Stimulated activated naive B cell treated with anti-CD40 and anti-IgM and Interleukin-4, amounts not matched to agents 10 μg/mL and 1 μg/mL and 100 μg/mL, for 72 hours (primary cell): ENCODE measurements at regions not wholly inside any gene's neighbourhood (a gene's known extent, or its start where the extent isn't known, plus 50 kb on each side); places are given as distances from the start of the nearest gene placed in this dataset.

Experiments used
- ATAC-seq, 2 donors: fragments of 150-1000 bp; cut with Tn5 transposase; replicated peaks; 2 replicates each; pipeline ENCODE4 v1.10.0; 2021; ENCODE audit warnings: moderate library complexity in 1 of 2
- DNase-seq: peaks from one replicate; pipeline ENCODE4 v3.0.0; 2021
- H3K27ac Mint-ChIP-seq: one replicate; pipeline ENCODE4 v1.8.0; 2022; ENCODE audit warnings: mild to moderate bottlenecking, mixed read lengths
- H3K27me3 Mint-ChIP-seq, 2 donors: one replicate each; pipeline ENCODE4 v1.8.0; 2022; ENCODE audit warnings: mixed read lengths in 2 of 2
- H3K36me3 Mint-ChIP-seq, 2 donors: one replicate each; pipeline ENCODE4 v1.8.0; 2022; ENCODE audit warnings: mixed read lengths in 2 of 2, mild to moderate bottlenecking in 1 of 2
- H3K4me1 Mint-ChIP-seq, 2 donors: one replicate each; pipeline ENCODE4 v1.8.0; 2022; ENCODE audit warnings: mixed read lengths in 2 of 2, mild to moderate bottlenecking in 1 of 2
- H3K4me3 Mint-ChIP-seq, 2 donors: one replicate each; pipeline ENCODE4 v1.8.0; 2022; ENCODE audit warnings: mild to moderate bottlenecking in 2 of 2, mixed read lengths in 2 of 2, moderate library complexity in 1 of 2
- H3K9me3 Mint-ChIP-seq, 2 donors: one replicate each; pipeline ENCODE4 v1.8.0; 2022; ENCODE audit warnings: mixed read lengths in 2 of 2, mild to moderate bottlenecking in 1 of 2

DNA sequence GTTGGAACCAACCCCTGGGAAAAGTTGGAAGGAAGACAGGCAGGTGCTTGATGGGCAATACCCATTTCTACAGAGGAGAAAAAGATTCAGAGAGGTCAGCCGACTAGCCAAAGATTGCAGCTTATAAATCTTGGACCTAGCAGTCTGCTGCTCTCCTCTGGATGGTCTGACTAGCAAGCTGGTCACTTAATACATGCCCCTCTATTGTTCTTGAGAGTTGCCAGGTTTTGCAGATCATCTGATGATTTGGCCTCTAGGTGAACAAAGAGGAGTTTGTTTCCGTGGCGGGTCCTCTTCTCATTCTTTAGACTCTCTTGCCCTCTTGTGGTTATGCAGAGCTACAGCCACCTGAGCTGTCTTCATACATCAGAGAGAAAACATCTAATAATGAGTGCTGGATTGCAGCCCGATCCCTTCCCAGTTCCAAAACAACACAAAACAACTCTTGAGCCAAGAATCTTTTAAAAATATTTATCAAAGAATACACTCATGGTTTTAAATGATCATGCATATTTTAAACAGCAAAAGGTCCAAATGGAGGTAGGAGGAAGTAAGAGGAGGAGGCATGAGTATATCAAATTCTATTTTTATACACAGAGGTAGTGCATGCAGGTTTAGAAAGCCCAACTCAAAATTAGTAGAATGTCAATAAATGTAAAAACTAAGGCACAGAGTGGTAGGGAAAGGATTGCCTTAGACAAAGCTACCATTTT is 115.7 kb downstream of the SLC30A10 start:
- ATAC-seq (peak; percentile 79 to 85), DNase-seq (peak; percentile 11)
- no peaks in the 10 kb centered on the region for H3K9me3 Mint-ChIP-seq
- no peak overlapping the region for H3K27ac Mint-ChIP-seq
- peaks cover 24 to 31% of the 10 kb centered on the region in 2 donors for H3K27me3 Mint-ChIP-seq
- no peaks in the 10 kb centered on the region for H3K4me1 Mint-ChIP-seq
- H3K4me3 Mint-ChIP-seq = no peak overlapping the region
- H3K36me3 Mint-ChIP-seq = no peaks in the 10 kb centered on the region

DNA sequence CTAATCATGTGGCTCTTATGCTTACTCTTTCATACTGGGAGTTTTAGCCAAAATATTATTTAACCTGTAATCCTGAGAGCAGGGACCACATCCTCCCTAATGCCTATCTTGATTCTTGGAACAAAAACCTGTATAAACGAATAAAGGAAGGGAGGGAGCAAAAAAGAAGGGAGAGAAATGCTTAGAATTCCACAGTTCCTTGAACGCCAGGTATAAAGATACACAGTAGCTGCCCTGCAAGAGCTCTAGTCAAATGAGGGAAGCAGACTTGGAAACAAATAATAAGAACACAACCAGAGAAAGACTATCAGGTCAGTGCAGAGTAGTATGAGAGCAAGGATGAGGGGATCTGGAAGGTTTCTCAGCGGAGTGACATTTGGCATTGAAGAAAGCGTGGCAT is 116.3 kb downstream of the SLC30A10 start:
- Mint-ChIP-seq H3K36me3 (no peaks in the 10 kb centered on the region), H3K9me3 (no peaks in the 10 kb centered on the region), H3K27me3 (peaks cover 22 to 29% of the 10 kb centered on the region in 2 donors), H3K4me1 (no peaks in the 10 kb centered on the region), H3K4me3 (no peak overlapping the region), H3K27ac (no peak overlapping the region)
- DNase-seq (no peak), ATAC-seq (no peak)

DNA sequence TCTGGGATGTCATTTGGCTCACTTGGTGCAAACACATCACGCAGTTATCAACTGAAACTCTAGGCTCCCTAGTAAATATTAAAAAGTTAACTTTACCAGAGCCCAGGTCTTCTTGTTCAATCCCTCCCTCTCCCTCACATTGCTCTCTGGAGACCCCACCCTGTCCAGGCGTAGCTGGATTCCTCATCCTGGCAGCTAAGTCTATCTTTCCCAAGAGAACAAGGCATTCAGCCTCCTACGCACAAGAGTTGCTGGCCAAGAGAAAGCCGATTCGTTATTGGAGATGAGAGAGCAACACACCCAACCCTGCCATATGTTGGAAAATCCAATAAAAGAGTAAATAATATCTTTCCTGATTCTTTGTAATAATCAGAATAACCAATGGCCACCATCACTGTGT is 117.9 kb downstream of the SLC30A10 start:
- no peak overlapping the region for H3K4me3 Mint-ChIP-seq
- DNase-seq (no peak), ATAC-seq (no peak)
- H3K9me3 Mint-ChIP-seq = no peaks in the 10 kb centered on the region
- no peak overlapping the region for H3K27ac Mint-ChIP-seq
- no peaks in the 10 kb centered on the region for H3K36me3 Mint-ChIP-seq
- no peaks in the 10 kb centered on the region for H3K4me1 Mint-ChIP-seq
- peaks cover 16 to 26% of the 10 kb centered on the region in 2 donors for H3K27me3 Mint-ChIP-seq

DNA sequence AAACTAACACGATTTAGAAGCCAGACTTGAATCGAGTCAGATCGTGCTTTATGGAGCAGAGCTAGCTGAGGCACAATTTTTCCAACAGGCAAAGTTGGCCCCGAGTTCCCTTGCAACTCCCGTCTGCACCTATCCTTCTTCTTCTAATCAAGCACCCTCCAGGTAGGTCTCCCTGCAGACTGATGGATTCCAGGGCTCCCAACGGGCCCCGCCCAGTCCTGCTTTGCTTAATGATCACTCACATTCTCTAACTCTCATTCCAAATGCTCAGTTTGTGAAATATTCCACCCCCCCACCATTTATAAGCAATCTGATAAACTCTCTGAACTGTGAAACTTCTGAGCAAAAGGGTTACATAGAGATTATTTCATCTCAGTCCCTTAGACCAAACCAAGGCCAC is 119.6 kb downstream of the SLC30A10 start:
- no peak for DNase-seq
- no peaks in the 10 kb centered on the region for H3K4me1 Mint-ChIP-seq
- ATAC-seq = no peak
- H3K9me3 Mint-ChIP-seq = no peaks in the 10 kb centered on the region
- H3K4me3 Mint-ChIP-seq = no peak overlapping the region
- peaks cover 5 to 15% of the 10 kb centered on the region in 2 donors for H3K27me3 Mint-ChIP-seq
- no peaks in the 10 kb centered on the region for H3K36me3 Mint-ChIP-seq
- no peak overlapping the region for H3K27ac Mint-ChIP-seq

DNA sequence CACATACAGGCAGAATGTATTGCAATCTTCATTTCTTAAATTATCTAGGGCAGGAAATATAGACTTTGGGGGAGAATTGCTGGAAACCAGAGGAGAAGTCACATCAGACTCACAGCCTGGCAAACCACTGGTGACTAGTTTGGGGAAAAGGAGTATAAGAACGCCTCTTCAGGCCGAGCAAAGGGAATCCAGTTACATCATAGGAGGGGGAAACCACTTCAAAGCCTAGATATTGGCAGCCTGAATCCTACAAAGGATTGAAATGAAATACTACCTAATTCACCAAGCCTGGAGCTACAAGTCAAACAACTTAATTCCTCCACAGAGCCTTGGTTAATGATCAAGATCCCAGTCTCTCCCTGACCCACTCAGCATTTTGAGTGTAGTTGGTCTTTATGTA is 121.7 kb downstream of the SLC30A10 start:
- Mint-ChIP-seq H3K4me1 (no peaks in the 10 kb centered on the region), H3K27ac (no peak overlapping the region), H3K36me3 (no peaks in the 10 kb centered on the region), H3K4me3 (no peak overlapping the region), H3K27me3 (peaks cover 5 to 15% of the 10 kb centered on the region in 2 donors), H3K9me3 (peaks cover 0 to 1% of the 10 kb centered on the region in 2 donors)
- ATAC-seq (no peak), DNase-seq (no peak)

DNA sequence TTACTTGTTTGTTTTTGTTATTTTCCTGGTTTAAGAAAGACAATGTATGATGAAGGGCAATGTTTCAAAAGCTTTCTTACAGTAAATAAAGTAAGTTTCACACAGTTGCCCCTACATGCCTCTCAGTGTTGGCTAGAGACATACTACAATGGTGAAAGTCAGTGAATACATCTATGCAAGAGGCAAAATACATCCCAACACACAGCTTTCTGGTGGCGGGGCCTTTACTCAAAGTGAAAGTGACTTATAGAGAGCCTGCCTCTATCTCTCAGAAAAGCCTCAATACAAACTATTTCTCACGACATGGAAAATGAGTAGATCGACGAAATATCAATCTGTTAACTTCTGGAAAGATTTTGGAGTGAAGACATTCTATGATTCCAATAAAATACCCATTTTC is 122.3 kb downstream of the SLC30A10 start:
- Mint-ChIP-seq H3K27ac (no peak overlapping the region), H3K4me1 (no peaks in the 10 kb centered on the region), H3K9me3 (peaks cover 0 to 1% of the 10 kb centered on the region in 2 donors), H3K27me3 (peaks cover 5 to 15% of the 10 kb centered on the region in 2 donors), H3K4me3 (no peak overlapping the region), H3K36me3 (no peaks in the 10 kb centered on the region)
- ATAC-seq (no peak), DNase-seq (no peak)

DNA sequence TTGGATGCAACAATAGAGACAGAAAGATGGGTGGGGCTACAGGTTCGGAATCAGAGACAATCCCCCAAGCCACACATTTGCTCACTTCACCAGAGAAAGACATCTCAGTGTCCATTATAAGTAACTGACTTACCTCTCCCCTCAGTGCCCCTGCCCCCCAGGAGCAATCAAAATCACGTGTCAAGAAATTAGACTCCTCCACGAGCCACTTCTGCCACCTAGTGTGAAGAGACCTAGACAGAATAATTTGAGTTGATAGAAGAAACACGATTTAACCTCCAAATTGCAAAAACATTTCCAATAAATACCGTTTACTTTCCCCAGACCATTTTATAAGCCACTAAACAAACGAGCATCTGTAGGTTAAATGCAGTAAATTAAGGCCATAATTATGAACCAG is 123.2 kb downstream of the SLC30A10 start:
- no peak overlapping the region for H3K27ac Mint-ChIP-seq
- DNase-seq (no peak), ATAC-seq (no peak)
- peaks cover 0 to 1% of the 10 kb centered on the region in 2 donors for H3K9me3 Mint-ChIP-seq
- H3K4me3 Mint-ChIP-seq = no peak overlapping the region
- no peaks in the 10 kb centered on the region for H3K4me1 Mint-ChIP-seq
- no peaks in the 10 kb centered on the region for H3K36me3 Mint-ChIP-seq
- peaks cover 5 to 15% of the 10 kb centered on the region in 2 donors for H3K27me3 Mint-ChIP-seq

DNA sequence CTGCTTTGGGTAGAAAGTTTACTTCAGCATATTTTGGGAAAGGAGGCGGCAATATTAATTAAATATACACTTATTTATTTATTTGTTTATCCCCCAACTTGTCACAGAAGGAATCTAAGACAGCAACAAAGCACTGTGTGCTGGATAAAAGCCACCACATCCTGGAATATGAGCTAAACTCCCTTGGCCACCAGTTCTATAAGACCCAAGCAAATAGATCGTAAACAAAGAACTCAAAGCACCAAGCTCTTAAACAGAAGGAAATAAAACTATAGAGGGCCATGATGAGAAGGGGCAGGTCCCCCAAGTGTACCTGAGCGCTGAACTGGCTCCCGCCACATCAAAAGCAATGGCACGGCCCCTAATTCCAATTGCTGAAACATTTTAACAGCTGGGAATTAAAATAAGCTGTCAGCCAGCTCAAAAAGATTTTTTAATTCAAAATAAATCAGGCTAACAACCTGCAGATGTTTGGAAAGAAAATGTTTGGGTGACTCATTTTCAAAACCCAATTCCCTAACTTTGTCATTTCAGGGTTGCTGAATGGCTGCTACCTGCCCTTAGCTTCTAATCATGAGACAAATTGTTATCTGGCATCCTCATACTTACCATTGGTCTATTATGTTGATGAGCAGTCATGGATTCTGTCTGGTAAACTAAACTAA is 127.1 kb downstream of the SLC30A10 start:
- no peak for ATAC-seq
- DNase-seq = no peak
- Mint-ChIP-seq H3K4me3 (no peak overlapping the region), H3K27me3 (peaks cover 0 to 9% of the 10 kb centered on the region in 2 donors), H3K27ac (no peak overlapping the region), H3K4me1 (peaks cover 0 to 2% of the 10 kb centered on the region in 2 donors), H3K9me3 (peaks cover 0 to 1% of the 10 kb centered on the region in 2 donors), H3K36me3 (no peaks in the 10 kb centered on the region)

DNA sequence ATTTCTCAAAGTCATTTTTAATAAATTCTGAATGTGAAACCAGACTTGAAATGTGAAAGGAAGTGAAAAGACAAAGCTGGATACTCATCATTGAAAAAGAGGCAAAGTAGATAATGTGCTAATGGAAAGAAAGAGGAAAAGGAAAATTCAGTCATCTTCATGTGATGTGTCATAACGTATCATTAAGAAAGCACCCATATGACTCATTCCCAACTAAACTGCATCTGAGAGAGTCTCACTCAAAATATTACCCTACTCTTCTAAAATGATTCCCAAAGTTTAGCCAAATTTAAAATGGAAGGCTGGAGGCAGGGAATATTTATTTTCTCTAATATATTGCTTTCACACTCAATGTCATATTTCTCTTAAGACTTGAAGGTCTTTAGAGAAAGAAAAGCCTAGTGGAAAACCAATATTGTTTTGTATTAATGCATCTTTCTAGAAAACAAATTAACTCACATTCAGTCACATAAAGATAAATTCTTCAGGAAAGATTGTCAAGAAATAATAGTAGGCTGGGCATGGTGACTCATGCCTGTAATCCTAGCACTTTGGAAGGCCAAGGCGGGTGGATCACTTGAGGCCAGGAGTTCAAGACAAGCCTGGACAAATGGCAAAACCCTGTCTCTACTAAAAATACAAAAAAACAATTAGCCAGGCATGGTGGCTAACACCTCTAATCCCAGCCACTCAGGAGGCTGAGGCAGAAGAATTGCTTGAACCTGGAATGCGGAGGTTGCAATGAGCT is 129.9 kb downstream of the SLC30A10 start:
- no peak overlapping the region for H3K4me3 Mint-ChIP-seq
- H3K27ac Mint-ChIP-seq = no peak overlapping the region
- peaks cover 10 to 14% of the 10 kb centered on the region in 2 donors for H3K27me3 Mint-ChIP-seq
- H3K4me1 Mint-ChIP-seq = peaks cover 0 to 2% of the 10 kb centered on the region in 2 donors
- no peaks in the 10 kb centered on the region for H3K36me3 Mint-ChIP-seq
- ATAC-seq (peak in 1 of 2 donors; percentile 39), DNase-seq (no peak)
- peaks cover 0 to 1% of the 10 kb centered on the region in 2 donors for H3K9me3 Mint-ChIP-seq

DNA sequence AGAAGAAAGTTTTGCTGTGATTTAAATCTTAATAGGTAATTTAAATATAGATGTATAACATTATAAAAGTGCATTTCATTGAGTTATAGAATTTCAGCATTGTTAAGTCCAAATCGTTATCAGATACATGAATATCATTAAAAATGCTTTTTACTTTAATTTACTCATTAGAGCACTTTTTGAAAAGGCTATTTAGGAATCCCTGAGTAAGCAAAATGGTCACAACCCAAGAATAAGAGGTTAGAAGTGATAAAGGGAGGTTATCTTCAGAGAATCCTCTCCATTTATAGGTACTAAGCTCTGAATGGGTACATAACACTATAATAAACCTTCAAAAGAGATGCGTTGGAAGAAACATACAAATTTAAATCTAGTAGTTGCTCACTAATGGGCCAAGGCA is 130.7 kb downstream of the SLC30A10 start:
- peaks cover 1 to 2% of the 10 kb centered on the region in 2 donors for H3K9me3 Mint-ChIP-seq
- ATAC-seq = no peak

DNA sequence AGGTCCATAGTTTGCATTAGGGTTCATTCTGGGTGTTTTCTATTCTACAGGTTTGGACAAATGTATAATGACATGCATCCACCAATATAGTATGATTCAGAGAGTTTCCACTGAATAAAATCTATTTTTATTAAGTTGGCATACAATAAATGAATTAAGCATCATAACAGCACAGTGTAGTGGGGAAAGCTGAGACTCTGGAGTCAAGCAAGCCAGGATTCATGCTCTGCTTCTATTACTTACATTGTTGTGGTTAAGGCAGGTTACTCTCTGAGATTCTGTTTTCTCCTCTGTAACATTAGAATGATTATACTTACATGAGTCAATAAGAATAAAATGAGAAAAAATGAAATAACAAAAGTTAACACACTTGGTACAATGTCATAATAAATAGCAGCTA is 131.3 kb downstream of the SLC30A10 start:
- ATAC-seq (no peak), DNase-seq (no peak)
- peaks cover 0 to 3% of the 10 kb centered on the region in 2 donors for H3K9me3 Mint-ChIP-seq
- no peak overlapping the region for H3K4me3 Mint-ChIP-seq
- H3K27ac Mint-ChIP-seq = no peak overlapping the region
- H3K36me3 Mint-ChIP-seq = no peaks in the 10 kb centered on the region
- peaks cover 10 to 14% of the 10 kb centered on the region in 2 donors for H3K27me3 Mint-ChIP-seq
- peaks cover 0 to 2% of the 10 kb centered on the region in 2 donors for H3K4me1 Mint-ChIP-seq

More for the DNA sequence above, 130.7 kb downstream of the SLC30A10 start:
- H3K36me3 Mint-ChIP-seq = no peaks in the 10 kb centered on the region
- no peak for DNase-seq
- no peak overlapping the region for H3K4me3 Mint-ChIP-seq
- no peak overlapping the region for H3K27ac Mint-ChIP-seq
- H3K27me3 Mint-ChIP-seq = peaks cover 10 to 14% of the 10 kb centered on the region in 2 donors
- H3K4me1 Mint-ChIP-seq = peaks cover 0 to 2% of the 10 kb centered on the region in 2 donors

DNA sequence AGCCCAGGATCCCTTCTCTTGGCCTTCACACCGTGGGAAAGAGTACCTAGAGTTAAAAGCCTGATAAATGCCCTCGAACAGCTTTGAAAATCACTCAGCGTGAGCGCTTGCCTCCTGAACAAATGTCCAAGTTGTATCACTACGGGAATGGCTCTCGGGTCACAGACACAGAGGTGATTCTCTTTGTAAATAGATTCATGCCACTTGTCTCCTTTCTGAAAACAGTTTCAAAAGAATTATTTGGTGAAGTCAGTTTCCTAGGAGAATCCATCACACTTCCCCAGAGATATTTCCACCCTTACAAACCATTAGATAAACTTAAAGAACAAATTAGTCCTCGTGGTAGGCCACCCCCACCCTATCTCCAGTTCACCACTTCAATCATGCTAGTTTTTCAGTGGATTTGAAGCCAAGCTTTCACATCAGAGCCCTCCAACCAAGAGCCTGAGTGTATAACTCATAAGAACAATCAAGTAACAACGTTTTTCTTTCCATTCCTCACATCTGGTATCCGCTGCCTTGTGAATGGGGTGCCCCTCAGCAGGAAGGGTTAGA is 132.9 kb downstream of the SLC30A10 start:
- Mint-ChIP-seq H3K27ac (no peak overlapping the region), H3K4me1 (peaks cover 0 to 2% of the 10 kb centered on the region in 2 donors), H3K36me3 (no peaks in the 10 kb centered on the region), H3K9me3 (peaks cover 0 to 3% of the 10 kb centered on the region in 2 donors), H3K4me3 (no peak overlapping the region), H3K27me3 (peaks cover 10 to 14% of the 10 kb centered on the region in 2 donors)
- no peak for DNase-seq
- ATAC-seq = no peak

DNA sequence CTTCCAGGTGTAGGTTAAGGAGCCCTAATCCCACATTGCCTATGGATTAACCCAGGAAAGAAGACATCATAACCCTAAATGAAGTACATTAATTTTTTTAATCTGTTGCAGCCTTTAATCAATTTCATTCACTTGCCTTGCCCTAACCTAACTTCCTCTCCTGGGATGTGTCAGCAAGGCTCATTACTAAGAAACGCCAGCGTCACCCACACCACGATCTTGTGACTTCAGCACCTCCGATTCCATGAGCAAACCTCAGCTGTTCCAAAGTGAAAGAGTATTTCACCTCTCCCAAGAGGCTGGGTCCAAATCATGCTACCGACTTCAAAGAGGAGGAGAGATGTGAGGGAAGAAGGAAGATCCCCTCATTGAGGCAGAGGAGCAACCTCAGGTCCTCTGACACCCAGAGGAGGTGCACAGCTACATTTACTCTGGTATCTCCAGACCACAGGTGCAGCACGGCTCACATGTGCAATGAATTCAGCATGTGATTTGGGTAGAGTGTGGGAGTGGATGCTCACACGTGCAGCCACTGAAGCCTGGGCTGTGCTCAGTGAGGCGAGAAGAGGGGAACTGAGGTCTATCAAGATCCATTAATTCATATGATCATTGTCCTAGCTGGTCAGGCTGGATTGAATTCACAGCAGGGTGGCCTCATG is 134.1 kb downstream of the SLC30A10 start:
- Mint-ChIP-seq H3K36me3 (no peaks in the 10 kb centered on the region), H3K9me3 (peaks cover 0 to 3% of the 10 kb centered on the region in 2 donors), H3K27me3 (peaks cover 10 to 14% of the 10 kb centered on the region in 2 donors), H3K27ac (no peak overlapping the region), H3K4me1 (peaks cover 0 to 2% of the 10 kb centered on the region in 2 donors), H3K4me3 (no peak overlapping the region)
- ATAC-seq (peak; percentile 51 to 52), DNase-seq (no peak)
